A673 (cell line): ENCODE measurements at regions not wholly inside any gene's neighbourhood (a gene's known extent, or its start where the extent isn't known, plus 50 kb on each side); places are given as distances from the start of the nearest gene placed in this dataset.

Experiments used
- BruUV-seq: library from RNA; stranded (reverse); fragments of 400-500 nt; replicated peaks from 2 replicates; lab custom pipeline; 2021; lab: Mats Ljungman, UMichigan
- CTCF ChIA-PET: fragments of 300-600 bp; sonication (Branson Sonifier 250); formaldehyde crosslinking; loops from one replicate; lab custom pipeline; 2022; ENCODE audit warnings: antibody characterized with exemption; lab: Charles Lee
- POLR2A ChIA-PET: fragments of 300-600 bp; sonication (Branson Sonifier 250); formaldehyde crosslinking; loops from one replicate; lab custom pipeline; 2022; ENCODE audit warnings: antibody characterized with exemption; ENCODE audit not compliant: low non-redundant PET; lab: Charles Lee
- DNase-seq: peaks from one replicate; pipeline ENCODE4 v3.0.0-alpha.2; 2015; ENCODE audit warnings: low spot score
- H3K27ac ChIP-seq: fragments of 200-600 bp; sonication (generic); 2 replicates; pipeline ENCODE4 v1.5.1; 2016; ENCODE audit warnings: mixed run types, low read depth, mild to moderate bottlenecking, mixed read lengths, antibody characterized with exemption, low read length; ENCODE audit not compliant: poor library complexity, severe bottlenecking
- H3K27me3 ChIP-seq: fragments of 200-600 bp; sonication (generic); replicated peaks from 2 replicates; pipeline ENCODE4 v1.6.1; 2017; ENCODE audit warnings: mixed run types, low read depth, mild to moderate bottlenecking, mixed read lengths, antibody characterized with exemption, low read length; ENCODE audit not compliant: insufficient read depth, poor library complexity
- H3K36me3 ChIP-seq: fragments of 200-600 bp; sonication (generic); 2 replicates; pipeline ENCODE4 v1.6.1; 2016; ENCODE audit warnings: mixed run types, mild to moderate bottlenecking, mixed read lengths, antibody characterized with exemption, low read length; ENCODE audit not compliant: insufficient read depth, poor library complexity, severe bottlenecking
- H3K4me1 ChIP-seq: fragments of 200-600 bp; sonication (generic); 2 replicates; pipeline ENCODE4 v1.6.1; 2017; ENCODE audit warnings: mixed run types, mild to moderate bottlenecking, mixed read lengths, antibody characterized with exemption, low read length; ENCODE audit not compliant: insufficient read depth, poor library complexity, severe bottlenecking
- H3K4me3 ChIP-seq: fragments of 200-600 bp; sonication (generic); 2 replicates; pipeline ENCODE4 v1.5.1; 2016; ENCODE audit warnings: low read depth, mixed run types, mild to moderate bottlenecking, mixed read lengths, low read length; ENCODE audit not compliant: poor library complexity, severe bottlenecking
- H3K9me3 ChIP-seq: fragments of 200-600 bp; sonication (generic); 2 replicates; pipeline ENCODE4 v1.6.1; 2016; ENCODE audit warnings: mixed run types, low read depth, mild to moderate bottlenecking, mixed read lengths, antibody characterized with exemption, low read length; ENCODE audit not compliant: poor library complexity, severe bottlenecking
- CTCF ChIP-seq: fragments of 300-800, 200-600 bp; sonication (generic); conservative IDR thresholded peaks from 2 replicates; pipeline ENCODE4 v1.5.1; 2017; ENCODE audit warnings: low read depth, mild to moderate bottlenecking, antibody characterized with exemption, low read length, moderate library complexity, mixed read lengths
- EZH2 ChIP-seq: fragments of 200-600 bp; sonication (generic); IDR thresholded peaks from 2 replicates; pipeline ENCODE4 v1.6.1; 2017; ENCODE audit warnings: borderline replicate concordance, low read depth, mild to moderate bottlenecking, mixed read lengths, antibody characterized with exemption, low read length; ENCODE audit not compliant: poor library complexity, severe bottlenecking
- intact Hi-C: fragments of 100-400 bp; cut with micrococcal nuclease; formaldehyde crosslinking; loops from one replicate; pipeline ENCODE4 v1.10.0; 2022; ENCODE audit not compliant: unreplicated experiment

GRCh38 chr4:26120098-26120825 lies 200.6 kb upstream of the RBPJ start:
- POLR2A ChIA-PET: no interaction called here
- DNase-seq: no peak
- H3K36me3 ChIP-seq: no peaks in the 10 kb centered on the region
- no peaks in the 10 kb centered on the region for H3K9me3 ChIP-seq
- CTCF ChIA-PET: no interaction called here
- intact Hi-C loops: no loop called here
- BruUV-seq: no TSS peak
- no peak overlapping the region for H3K27ac ChIP-seq
- peaks cover 11% of the 10 kb centered on the region for H3K27me3 ChIP-seq
- H3K4me3 ChIP-seq: no peak overlapping the region
- TF ChIP-seq EZH2: no peak
- no peaks in the 10 kb centered on the region for H3K4me1 ChIP-seq

- H3K9me3 ChIP-seq: no peaks in the 10 kb centered on the region
- intact Hi-C loops: no loop called here
- TF ChIP-seq EZH2 (no peak), CTCF (no peak)
- no peak overlapping the region for H3K27ac ChIP-seq
- POLR2A ChIA-PET: no interaction called here
- peaks cover 6% of the 10 kb centered on the region for H3K27me3 ChIP-seq
- H3K4me1 ChIP-seq: no peaks in the 10 kb centered on the region
- H3K4me3 ChIP-seq: no peak overlapping the region
- CTCF ChIA-PET: no interaction called here
- no peak for DNase-seq
- no TSS peak for BruUV-seq
- H3K36me3 ChIP-seq: no peaks in the 10 kb centered on the region
These were observed 198.1 kb upstream of the RBPJ start for GRCh38 chr4:26122690-26123089.

- ChIA-PET CTCF (no interaction called here), POLR2A (no interaction called here)
- no peak overlapping the region for H3K4me3 ChIP-seq
- BruUV-seq: no TSS peak
- no peaks in the 10 kb centered on the region for H3K9me3 ChIP-seq
- no peaks in the 10 kb centered on the region for H3K36me3 ChIP-seq
- no peak overlapping the region for H3K27ac ChIP-seq
- no peaks in the 10 kb centered on the region for H3K27me3 ChIP-seq
- H3K4me1 ChIP-seq: no peaks in the 10 kb centered on the region
- DNase-seq: no peak
- intact Hi-C loops: no loop called here
- TF ChIP-seq EZH2: no peak
- TF ChIP-seq CTCF: no peak
These were observed 196.0 kb upstream of the RBPJ start for GRCh38 chr4:26124753-26125321.
